ENCODE measurements at regions not wholly inside any gene's neighbourhood (a gene's known extent, or its start where the extent isn't known, plus 50 kb on each side); places are given as distances from the start of the nearest gene placed in this dataset.

DNA sequence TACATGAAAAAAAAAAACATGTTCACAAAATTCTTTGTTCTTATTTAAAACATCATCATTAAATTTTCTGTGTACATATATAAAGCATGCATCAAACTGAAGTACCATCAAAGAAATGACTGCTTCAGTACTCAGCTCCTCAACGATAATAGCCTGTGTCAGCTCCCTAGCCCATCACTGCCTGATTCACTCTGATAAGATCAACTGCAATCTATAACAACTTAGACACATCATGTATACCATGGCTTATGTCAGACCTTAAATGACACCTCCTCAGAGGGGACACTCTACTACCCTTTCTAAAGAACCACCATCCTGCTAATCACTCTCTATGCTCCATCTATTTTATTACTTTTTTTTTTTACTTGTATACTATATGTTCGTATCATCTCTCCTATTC is 200.5 kb upstream of the TLE4 start:
- no peak overlapping the region for H3K27ac ChIP-seq (ENCODE audit: low read depth in 1 of 3, low read length in 2 of 3)
- H3K4me1 ChIP-seq (ENCODE audit: control insufficient read depth in 3 of 3, insufficient read depth in 2 of 3, low read depth in 1 of 3, low read length in 2 of 3) = no peaks in the 10 kb centered on the region
- no peak overlapping the region for H3K4me3 ChIP-seq (ENCODE audit: low read depth in 1 of 3, low read length in 3 of 3)
- no peak for FAIRE-seq
- WGBS, 3 donors = 70 to 81% (median 77%) methylated on average over 2 of the region's 2 CpGs
- no peaks in the 10 kb centered on the region for H3K9me3 ChIP-seq (ENCODE audit: control insufficient read depth in 2 of 2, insufficient read depth in 1 of 2, low read depth in 1 of 2, low read length in 1 of 2)
- no peak for DNase-seq
- no peaks in the 10 kb centered on the region for H3K27me3 ChIP-seq (ENCODE audit: control insufficient read depth in 3 of 3, insufficient read depth in 3 of 3, low read length in 3 of 3)
- H3K36me3 ChIP-seq (ENCODE audit: control insufficient read depth in 3 of 3, insufficient read depth in 2 of 3, low read depth in 1 of 3, low read length in 3 of 3) = no peaks in the 10 kb centered on the region

- H3K36me3 ChIP-seq (ENCODE audit: control insufficient read depth in 3 of 3, insufficient read depth in 2 of 3, low read depth in 1 of 3, low read length in 3 of 3) = no peaks in the 10 kb centered on the region
- FAIRE-seq (no peak), DNase-seq (no peak)
- H3K27ac ChIP-seq (ENCODE audit: low read depth in 1 of 3, low read length in 2 of 3) = no peak overlapping the region
- WGBS, 3 donors = 82 to 94% (median 92%) methylated on average over 1 of the region's 1 CpG
- no peaks in the 10 kb centered on the region for H3K27me3 ChIP-seq (ENCODE audit: control insufficient read depth in 3 of 3, insufficient read depth in 3 of 3, low read length in 3 of 3)
- no peaks in the 10 kb centered on the region for H3K9me3 ChIP-seq (ENCODE audit: control insufficient read depth in 2 of 2, insufficient read depth in 1 of 2, low read depth in 1 of 2, low read length in 1 of 2)
- no peaks in the 10 kb centered on the region for H3K4me1 ChIP-seq (ENCODE audit: control insufficient read depth in 3 of 3, insufficient read depth in 2 of 3, low read depth in 1 of 3, low read length in 2 of 3)
- no peak overlapping the region for H3K4me3 ChIP-seq (ENCODE audit: low read depth in 1 of 3, low read length in 3 of 3)
Measured at GRCh38 chr9:79371948-79372555, 199.7 kb upstream of the TLE4 start.

GRCh38 chr9:79377339-79377855 is 194.4 kb upstream of the TLE4 start:
- H3K9me3 ChIP-seq (ENCODE audit: control insufficient read depth in 2 of 2, insufficient read depth in 1 of 2, low read depth in 1 of 2, low read length in 1 of 2) = no peaks in the 10 kb centered on the region
- DNase-seq (no peak), FAIRE-seq (no peak)
- no peak overlapping the region for H3K4me3 ChIP-seq (ENCODE audit: low read depth in 1 of 3, low read length in 3 of 3)
- H3K4me1 ChIP-seq (ENCODE audit: control insufficient read depth in 3 of 3, insufficient read depth in 2 of 3, low read depth in 1 of 3, low read length in 2 of 3) = no peaks in the 10 kb centered on the region
- no peak overlapping the region for H3K27ac ChIP-seq (ENCODE audit: low read depth in 1 of 3, low read length in 2 of 3)
- no peaks in the 10 kb centered on the region for H3K27me3 ChIP-seq (ENCODE audit: control insufficient read depth in 3 of 3, insufficient read depth in 3 of 3, low read length in 3 of 3)
- H3K36me3 ChIP-seq (ENCODE audit: control insufficient read depth in 3 of 3, insufficient read depth in 2 of 3, low read depth in 1 of 3, low read length in 3 of 3) = no peaks in the 10 kb centered on the region
- WGBS, 3 donors = 80 to 87% (median 82%) methylated on average over 5 of the region's 5 CpGs

GRCh38 chr9:79378107-79378506 is 193.7 kb upstream of the TLE4 start:
- FAIRE-seq (no peak), DNase-seq (no peak)
- Histone ChIP-seq H3K27me3 (ENCODE audit: control insufficient read depth in 3 of 3, insufficient read depth in 3 of 3, low read length in 3 of 3) (no peaks in the 10 kb centered on the region), H3K4me1 (ENCODE audit: control insufficient read depth in 3 of 3, insufficient read depth in 2 of 3, low read depth in 1 of 3, low read length in 2 of 3) (no peaks in the 10 kb centered on the region), H3K36me3 (ENCODE audit: control insufficient read depth in 3 of 3, insufficient read depth in 2 of 3, low read depth in 1 of 3, low read length in 3 of 3) (no peaks in the 10 kb centered on the region), H3K4me3 (ENCODE audit: low read depth in 1 of 3, low read length in 3 of 3) (no peak overlapping the region), H3K27ac (ENCODE audit: low read depth in 1 of 3, low read length in 2 of 3) (no peak overlapping the region), H3K9me3 (ENCODE audit: control insufficient read depth in 2 of 2, insufficient read depth in 1 of 2, low read depth in 1 of 2, low read length in 1 of 2) (no peaks in the 10 kb centered on the region)
- 47 to 79% (median 65%) methylated on average over 2 of the region's 2 CpGs for WGBS, 3 donors

GRCh38 chr9:79382044-79382443 is 189.7 kb upstream of the TLE4 start:
- Histone ChIP-seq H3K27ac (ENCODE audit: low read depth in 1 of 3, low read length in 2 of 3) (no peak overlapping the region), H3K36me3 (ENCODE audit: control insufficient read depth in 3 of 3, insufficient read depth in 2 of 3, low read depth in 1 of 3, low read length in 3 of 3) (no peaks in the 10 kb centered on the region), H3K4me1 (ENCODE audit: control insufficient read depth in 3 of 3, insufficient read depth in 2 of 3, low read depth in 1 of 3, low read length in 2 of 3) (no peaks in the 10 kb centered on the region), H3K27me3 (ENCODE audit: control insufficient read depth in 3 of 3, insufficient read depth in 3 of 3, low read length in 3 of 3) (no peaks in the 10 kb centered on the region), H3K9me3 (ENCODE audit: control insufficient read depth in 2 of 2, insufficient read depth in 1 of 2, low read depth in 1 of 2, low read length in 1 of 2) (no peaks in the 10 kb centered on the region), H3K4me3 (ENCODE audit: low read depth in 1 of 3, low read length in 3 of 3) (no peak overlapping the region)
- DNase-seq = no peak
- no peak for FAIRE-seq

DNA sequence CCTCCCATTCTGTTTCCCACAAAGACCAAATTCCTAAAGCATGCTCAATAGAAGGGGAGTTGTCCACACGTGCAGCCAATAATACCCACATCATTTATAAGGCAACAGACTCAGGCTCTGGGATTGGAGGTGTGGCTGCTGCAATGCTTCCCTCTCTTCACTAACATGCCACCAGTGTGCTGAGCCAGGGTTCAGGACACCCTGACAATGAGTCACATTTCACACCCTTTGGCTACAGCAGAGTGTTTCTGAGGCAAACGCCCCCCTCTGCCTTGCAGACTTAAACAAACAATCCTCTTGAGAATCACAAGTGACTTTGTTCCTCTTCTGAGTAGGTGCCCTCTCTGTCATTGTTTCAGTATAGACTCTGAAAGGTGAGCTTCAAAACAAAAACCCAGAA is 189.3 kb upstream of the TLE4 start:
- Histone ChIP-seq H3K4me1 (ENCODE audit: control insufficient read depth in 3 of 3, insufficient read depth in 2 of 3, low read depth in 1 of 3, low read length in 2 of 3) (no peaks in the 10 kb centered on the region), H3K9me3 (ENCODE audit: control insufficient read depth in 2 of 2, insufficient read depth in 1 of 2, low read depth in 1 of 2, low read length in 1 of 2) (no peaks in the 10 kb centered on the region), H3K4me3 (ENCODE audit: low read depth in 1 of 3, low read length in 3 of 3) (no peak overlapping the region), H3K36me3 (ENCODE audit: control insufficient read depth in 3 of 3, insufficient read depth in 2 of 3, low read depth in 1 of 3, low read length in 3 of 3) (no peaks in the 10 kb centered on the region), H3K27me3 (ENCODE audit: control insufficient read depth in 3 of 3, insufficient read depth in 3 of 3, low read length in 3 of 3) (no peaks in the 10 kb centered on the region), H3K27ac (ENCODE audit: low read depth in 1 of 3, low read length in 2 of 3) (no peak overlapping the region)
- FAIRE-seq (no peak), DNase-seq (no peak)
- WGBS, 3 donors = 24 to 44% (median 29%) methylated on average over 2 of the region's 2 CpGs

GRCh38 chr9:79383096-79383495 is 188.7 kb upstream of the TLE4 start:
- no peaks in the 10 kb centered on the region for H3K4me1 ChIP-seq (ENCODE audit: control insufficient read depth in 3 of 3, insufficient read depth in 2 of 3, low read depth in 1 of 3, low read length in 2 of 3)
- FAIRE-seq = no peak
- H3K9me3 ChIP-seq (ENCODE audit: control insufficient read depth in 2 of 2, insufficient read depth in 1 of 2, low read depth in 1 of 2, low read length in 1 of 2) = no peaks in the 10 kb centered on the region
- no peak for DNase-seq
- H3K27me3 ChIP-seq (ENCODE audit: control insufficient read depth in 3 of 3, insufficient read depth in 3 of 3, low read length in 3 of 3) = no peaks in the 10 kb centered on the region
- H3K4me3 ChIP-seq (ENCODE audit: low read depth in 1 of 3, low read length in 3 of 3) = no peak overlapping the region
- no peak overlapping the region for H3K27ac ChIP-seq (ENCODE audit: low read depth in 1 of 3, low read length in 2 of 3)
- no peaks in the 10 kb centered on the region for H3K36me3 ChIP-seq (ENCODE audit: control insufficient read depth in 3 of 3, insufficient read depth in 2 of 3, low read depth in 1 of 3, low read length in 3 of 3)

- DNase-seq = no peak
- WGBS, 3 donors = 92 to 95% (median 94%) methylated on average over 5 of the region's 5 CpGs
- no peak for FAIRE-seq
- H3K36me3 ChIP-seq (ENCODE audit: control insufficient read depth in 3 of 3, insufficient read depth in 2 of 3, low read depth in 1 of 3, low read length in 3 of 3) = no peaks in the 10 kb centered on the region
- no peaks in the 10 kb centered on the region for H3K4me1 ChIP-seq (ENCODE audit: control insufficient read depth in 3 of 3, insufficient read depth in 2 of 3, low read depth in 1 of 3, low read length in 2 of 3)
- no peaks in the 10 kb centered on the region for H3K9me3 ChIP-seq (ENCODE audit: control insufficient read depth in 2 of 2, insufficient read depth in 1 of 2, low read depth in 1 of 2, low read length in 1 of 2)
- no peaks in the 10 kb centered on the region for H3K27me3 ChIP-seq (ENCODE audit: control insufficient read depth in 3 of 3, insufficient read depth in 3 of 3, low read length in 3 of 3)
- H3K27ac ChIP-seq (ENCODE audit: low read depth in 1 of 3, low read length in 2 of 3) = no peak overlapping the region
- H3K4me3 ChIP-seq (ENCODE audit: low read depth in 1 of 3, low read length in 3 of 3) = no peak overlapping the region
Measured at GRCh38 chr9:79384091-79384490, 187.7 kb upstream of the TLE4 start.

- WGBS, 3 donors = 75 to 83% (median 83%) methylated on average over 1 of the region's 1 CpG
- FAIRE-seq = no peak
- no peaks in the 10 kb centered on the region for H3K4me1 ChIP-seq (ENCODE audit: control insufficient read depth in 3 of 3, insufficient read depth in 2 of 3, low read depth in 1 of 3, low read length in 2 of 3)
- H3K9me3 ChIP-seq (ENCODE audit: control insufficient read depth in 2 of 2, insufficient read depth in 1 of 2, low read depth in 1 of 2, low read length in 1 of 2) = no peaks in the 10 kb centered on the region
- H3K4me3 ChIP-seq (ENCODE audit: low read depth in 1 of 3, low read length in 3 of 3) = no peak overlapping the region
- no peak for DNase-seq
- H3K36me3 ChIP-seq (ENCODE audit: control insufficient read depth in 3 of 3, insufficient read depth in 2 of 3, low read depth in 1 of 3, low read length in 3 of 3) = no peaks in the 10 kb centered on the region
- no peaks in the 10 kb centered on the region for H3K27me3 ChIP-seq (ENCODE audit: control insufficient read depth in 3 of 3, insufficient read depth in 3 of 3, low read length in 3 of 3)
- no peak overlapping the region for H3K27ac ChIP-seq (ENCODE audit: low read depth in 1 of 3, low read length in 2 of 3)
Measured at GRCh38 chr9:79384501-79384900, 187.3 kb upstream of the TLE4 start.

Measured in small intestine (tissue), 7 donors.